GM18505 (cell line): ENCODE measurements at regions not wholly inside any gene's neighbourhood (a gene's known extent, or its start where the extent isn't known, plus 50 kb on each side); places are given as distances from the start of the nearest gene placed in this dataset.

Experiments
- ATAC-seq: cut with Tn5 transposase; IDR thresholded peaks from one replicate; pipeline ENCODE4 v1.9.1; 2021; ENCODE audit not compliant: unreplicated experiment
- POLR2A ChIP-seq: IDR thresholded peaks from 4 replicates; pipeline ENCODE4 v1.6.1; 2011; ENCODE audit warnings: borderline replicate concordance; ENCODE audit not compliant: insufficient read depth, insufficient read length; ENCODE audit errors: extremely low read depth

GRCh38 chr13:34879851-34880250 is 62.2 kb upstream of the NBEA start:
- no peak for ATAC-seq
- TF ChIP-seq POLR2A: no peak

- TF ChIP-seq POLR2A: no peak
- ATAC-seq: no peak
Observed at GRCh38 chr13:34881494-34881893, 60.6 kb upstream of the NBEA start.

- no peak for ATAC-seq
- TF ChIP-seq POLR2A: no peak
Observed at GRCh38 chr13:34883396-34883795, 58.7 kb upstream of the NBEA start.

GRCh38 chr13:34884366-34884765 is 57.7 kb upstream of the NBEA start:
- no peak for ATAC-seq
- TF ChIP-seq POLR2A: no peak

- no peak for TF ChIP-seq POLR2A
- ATAC-seq: no peak
Observed at GRCh38 chr13:34886121-34886875, 55.8 kb upstream of the NBEA start.

- TF ChIP-seq POLR2A: no peak
Observed at GRCh38 chr13:34886987-34887386, 55.1 kb upstream of the NBEA start.

More at GRCh38 chr13:34886987-34887386, 55.1 kb upstream of the NBEA start:
- no peak for ATAC-seq
